Head of caudate nucleus (tissue), 42 donors: ENCODE measurements at regions not wholly inside any gene's neighbourhood (a gene's known extent, or its start where the extent isn't known, plus 50 kb on each side); places are given as distances from the start of the nearest gene placed in this dataset.

Experiments
- DNase-seq, 42 donors: peaks; one replicate each; pipeline versions ENCODE4 v3.0.0 to v3.0.0-alpha.2; 2020 to 2021; ENCODE audit warnings: mixed read lengths in 7 of 42
- intact Hi-C: fragments of 100-400 bp; cut with DNase I; formaldehyde crosslinking; loops from one replicate; pipeline ENCODE4 v1.15.0; 2022

DNA sequence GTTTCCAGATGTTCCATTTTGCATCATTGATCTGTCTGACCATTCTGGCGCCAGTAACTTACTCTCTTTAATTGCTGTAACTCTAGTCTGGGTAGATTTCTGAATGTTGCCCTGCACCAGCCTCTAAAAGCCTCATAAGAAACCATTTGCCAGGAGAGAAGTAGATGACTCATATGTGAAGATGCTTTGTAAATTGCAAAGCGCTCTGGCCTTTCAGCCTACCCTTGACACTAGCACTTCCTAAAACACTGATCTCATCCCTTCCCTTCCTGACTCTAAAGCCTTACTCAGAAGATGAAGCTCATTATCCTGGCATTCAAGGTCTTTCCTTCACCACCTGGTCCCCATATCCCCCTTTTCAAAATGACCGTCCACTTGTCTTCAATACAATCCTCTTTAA lies 193.2 kb upstream of the MEX3C start:
- intact Hi-C loops, result no loop called here
- DNase-seq, result no peak

DNA sequence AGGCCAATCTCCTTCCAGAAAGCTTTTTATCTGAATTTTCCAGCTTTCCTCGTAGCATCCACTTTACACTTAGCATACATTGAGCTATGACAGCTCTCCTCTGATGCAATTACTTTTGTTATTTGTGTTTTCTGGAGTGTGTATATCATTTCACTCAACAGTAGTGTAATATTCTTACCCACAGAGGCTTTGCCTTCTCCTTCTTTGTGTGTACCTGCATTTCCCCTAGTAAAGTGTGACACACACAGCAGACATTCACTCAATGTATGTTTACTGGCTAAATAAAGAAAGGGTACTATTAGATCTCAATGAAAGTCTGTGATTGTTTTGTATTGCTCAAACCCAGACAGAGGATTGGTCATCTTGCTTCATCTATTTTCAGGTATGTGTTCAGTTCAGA lies 193.7 kb upstream of the MEX3C start:
- no peak for DNase-seq
- intact Hi-C loops, result no loop called here

DNA sequence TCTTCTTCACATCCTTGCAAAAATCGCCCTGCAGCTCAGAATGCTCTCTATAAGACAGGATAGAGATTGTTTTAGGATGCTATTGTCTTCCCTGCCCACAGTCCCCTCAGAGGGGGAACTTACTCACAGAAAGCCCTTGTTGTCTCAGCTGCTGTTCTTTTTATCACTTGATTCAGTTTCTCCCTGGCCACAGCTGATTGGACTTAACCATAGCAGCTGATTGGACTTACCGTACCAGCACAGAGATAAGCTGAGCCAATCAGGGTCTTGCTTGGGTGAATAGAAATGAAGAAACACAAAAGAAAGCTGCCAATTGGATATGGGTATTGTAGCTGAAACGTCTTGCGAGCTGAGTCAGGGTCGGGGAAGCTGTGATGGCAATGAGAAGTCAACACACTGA lies 194.2 kb upstream of the MEX3C start:
- DNase-seq, result peak in 34 of 42 donors; percentile 12 to 81 (median 46)
- intact Hi-C loops, result no loop called here

DNA sequence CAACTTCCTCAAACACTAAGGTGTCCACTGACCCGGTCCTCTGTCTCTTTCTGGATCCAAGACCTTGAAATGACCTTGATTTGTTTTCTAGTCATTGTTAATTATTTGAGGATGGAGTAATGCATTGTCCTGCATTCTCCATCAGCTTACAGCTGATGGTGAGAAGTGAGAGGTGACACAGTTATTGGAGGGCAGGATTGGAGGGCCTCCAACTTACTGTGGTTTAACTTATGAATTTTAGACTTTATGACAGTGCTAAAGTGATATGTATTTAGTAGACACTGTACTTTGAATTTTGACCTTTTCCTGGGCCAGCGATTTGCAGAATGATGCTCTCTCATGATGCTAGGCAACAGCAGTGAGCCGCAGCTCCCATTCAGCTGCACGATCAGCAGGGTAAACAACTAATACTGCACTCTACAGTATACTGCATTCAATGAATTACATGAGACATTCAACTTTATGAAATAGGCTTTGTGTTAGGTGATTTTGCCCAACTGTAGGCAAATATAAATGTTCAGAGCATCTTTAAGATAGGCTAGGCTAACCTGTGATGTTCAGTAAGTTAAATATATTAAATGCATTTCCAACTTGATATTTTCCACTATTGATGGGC lies 200.0 kb upstream of the MEX3C start:
- intact Hi-C loops, result no loop called here
- DNase-seq, result peak in 8 of 42 donors; percentile 15 to 60 (median 26)

- DNase-seq, result peak in 2 of 42 donors; percentile 31 to 53
- intact Hi-C loops, result no loop called here
These were observed 200.6 kb upstream of the MEX3C start for GRCh38 chr18:51398104-51398503.

DNA sequence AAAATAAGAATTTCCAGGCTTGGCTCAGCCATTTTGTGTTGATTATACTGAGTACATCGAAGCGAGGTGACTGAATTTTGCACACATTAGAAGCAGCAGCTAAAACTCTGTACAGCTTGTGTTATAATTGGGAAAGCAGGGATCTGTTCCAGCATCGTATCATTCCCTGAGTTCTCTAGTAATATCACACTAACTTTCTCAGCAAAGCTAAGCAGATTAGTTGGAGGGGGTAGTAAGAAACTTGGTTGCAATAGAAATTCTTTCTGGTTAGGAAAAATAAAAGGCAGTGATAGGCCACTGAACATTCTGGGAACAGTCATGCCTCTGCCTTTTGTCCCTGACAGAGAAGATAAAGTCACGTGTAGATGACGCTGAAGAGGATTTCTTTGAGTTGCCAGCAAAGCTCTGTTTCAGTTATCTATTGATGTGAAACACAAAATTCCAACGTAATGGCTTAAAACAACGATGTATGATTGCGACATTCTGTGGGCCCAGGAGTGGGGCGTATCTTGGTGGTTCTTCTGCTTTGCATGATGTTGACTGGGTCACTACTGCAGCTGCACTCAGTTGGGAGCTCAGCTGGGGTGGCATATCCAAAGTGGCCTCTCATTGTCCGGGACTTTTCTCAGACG lies 202.1 kb upstream of the MEX3C start:
- peak in 14 of 42 donors; percentile 14 to 58 (median 34) for DNase-seq
- intact Hi-C loops, result no loop called here

- intact Hi-C loops, result no loop called here
- DNase-seq, result no peak
These were observed 203.2 kb upstream of the MEX3C start for GRCh38 chr18:51400721-51401120.

DNA sequence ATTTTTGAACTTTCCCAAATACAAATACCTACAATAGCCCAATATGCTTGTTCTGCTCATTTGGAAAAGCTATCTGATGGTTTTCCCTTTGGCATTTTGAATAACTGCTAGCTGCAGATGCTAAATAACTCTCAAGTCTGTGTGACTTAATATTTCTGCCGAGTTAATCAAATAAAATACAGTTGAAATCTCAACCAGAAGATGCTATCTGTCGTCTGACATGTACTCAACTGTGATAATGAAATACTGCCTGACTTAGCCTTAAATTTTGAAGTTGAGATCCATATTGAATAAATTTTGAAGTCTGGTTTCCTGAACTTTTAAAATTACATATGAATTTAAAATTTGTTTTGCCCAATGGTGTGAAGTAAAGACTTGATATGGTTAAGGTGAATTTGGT lies 204.4 kb upstream of the MEX3C start:
- intact Hi-C loops, result no loop called here
- no peak for DNase-seq

DNA sequence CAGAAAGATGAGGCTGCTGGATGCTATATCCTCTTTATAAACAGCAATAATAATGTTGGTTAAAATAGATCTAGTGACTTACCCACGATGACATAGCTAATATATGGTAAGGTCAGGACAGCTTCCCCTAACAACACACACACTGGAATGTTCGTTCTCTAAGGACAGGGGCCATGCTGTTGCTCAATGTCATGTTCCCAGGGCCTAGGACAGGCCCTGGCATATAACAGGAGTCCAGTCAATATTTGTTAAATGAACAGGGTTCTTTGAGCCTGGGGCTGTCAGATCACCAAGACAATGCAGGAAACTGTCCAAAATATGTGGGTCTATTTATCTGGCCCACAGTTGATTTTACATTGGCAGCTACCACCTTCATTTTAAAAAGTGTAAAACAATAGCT lies 207.1 kb upstream of the MEX3C start:
- no peak for DNase-seq
- intact Hi-C loops, result no loop called here

DNA sequence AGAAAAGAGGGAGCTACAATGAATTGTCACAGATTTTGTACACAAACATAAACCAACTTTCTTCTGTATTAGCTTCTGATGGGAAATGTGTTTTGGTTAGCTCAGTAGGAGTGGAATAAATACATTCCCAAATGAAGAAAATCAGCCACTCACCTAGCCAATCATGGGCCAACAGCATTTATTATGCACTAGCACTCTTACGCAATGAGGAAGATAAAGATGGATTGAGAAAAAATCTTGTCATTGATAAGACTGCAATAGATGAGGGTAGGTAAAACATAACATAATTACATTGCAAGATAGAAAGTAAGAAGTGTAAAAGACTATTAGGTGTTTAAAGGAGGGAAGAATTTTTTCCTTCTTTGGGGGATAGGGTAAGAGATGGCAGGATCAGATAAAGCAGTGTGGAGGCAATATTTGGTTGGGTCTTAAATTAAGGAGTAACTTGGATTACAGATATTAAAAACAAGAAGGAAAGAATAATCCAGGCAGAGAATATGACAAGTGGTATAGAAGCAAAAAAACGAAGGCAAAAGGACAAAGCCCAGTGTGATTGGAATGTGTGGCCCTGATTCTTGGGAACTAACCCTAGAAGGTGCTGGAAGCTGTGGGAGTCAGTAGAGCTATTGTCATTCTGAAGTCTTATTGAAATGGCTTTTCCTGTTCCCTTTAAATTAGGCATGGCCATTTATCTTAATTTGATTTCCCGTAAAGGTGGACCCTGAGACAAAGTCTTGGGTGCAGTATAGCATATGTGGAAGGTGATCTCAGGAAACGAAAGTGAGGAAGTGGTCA lies 208.4 kb upstream of the MEX3C start:
- intact Hi-C loops, result no loop called here

GRCh38 chr18:51417643-51418483 lies 220.4 kb upstream of the MEX3C start:
- no peak for DNase-seq
- intact Hi-C loops, result no loop called here

More for the DNA sequence above, 208.4 kb upstream of the MEX3C start:
- no peak for DNase-seq

DNA sequence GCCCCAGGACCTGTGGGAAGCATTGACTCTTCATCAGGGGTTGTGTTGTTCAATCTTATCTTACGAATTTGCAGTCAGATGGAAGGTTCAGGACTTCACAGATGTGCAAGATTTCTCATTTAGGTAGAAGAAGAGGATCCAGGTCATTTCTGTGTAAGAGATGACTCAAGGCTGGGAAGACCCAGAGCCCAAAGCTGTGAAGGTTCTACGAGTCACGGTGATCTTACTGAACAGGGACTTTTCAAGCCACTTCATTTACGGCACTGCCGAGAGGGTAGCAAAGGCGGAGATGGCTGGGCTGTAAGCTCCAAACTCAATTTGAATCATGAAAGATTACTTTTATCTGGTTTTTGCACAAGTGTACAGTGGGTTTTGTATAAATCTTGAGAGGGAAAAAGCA lies 228.0 kb upstream of the MEX3C start:
- intact Hi-C loops, result no loop called here
- no peak for DNase-seq

- intact Hi-C loops, result no loop called here
- DNase-seq, result no peak
These were observed 228.4 kb upstream of the MEX3C start for GRCh38 chr18:51425889-51426288.

GRCh38 chr18:51426996-51427395 lies 229.5 kb upstream of the MEX3C start:
- intact Hi-C loops, result no loop called here
- DNase-seq, result no peak

DNA sequence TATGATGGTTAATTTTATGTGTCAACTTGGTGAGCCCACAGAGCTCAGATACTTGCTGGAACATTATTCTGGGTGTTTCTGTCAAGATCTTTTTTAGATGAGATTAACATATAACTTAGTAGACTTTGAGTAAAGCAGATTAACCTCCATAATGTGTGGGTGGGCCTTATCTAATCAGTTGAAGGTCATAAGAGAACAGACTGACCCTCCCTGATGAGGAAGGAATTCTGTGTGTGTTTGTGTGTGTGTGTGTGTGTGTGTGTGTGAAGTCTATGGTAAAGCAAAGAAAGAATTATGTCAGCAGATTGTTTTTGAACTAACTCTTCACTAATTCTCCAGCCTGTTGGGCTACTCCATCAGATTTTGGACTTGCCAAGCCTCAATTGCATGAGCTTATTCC lies 232.2 kb upstream of the MEX3C start:
- no peak for DNase-seq
- intact Hi-C loops, result no loop called here

DNA sequence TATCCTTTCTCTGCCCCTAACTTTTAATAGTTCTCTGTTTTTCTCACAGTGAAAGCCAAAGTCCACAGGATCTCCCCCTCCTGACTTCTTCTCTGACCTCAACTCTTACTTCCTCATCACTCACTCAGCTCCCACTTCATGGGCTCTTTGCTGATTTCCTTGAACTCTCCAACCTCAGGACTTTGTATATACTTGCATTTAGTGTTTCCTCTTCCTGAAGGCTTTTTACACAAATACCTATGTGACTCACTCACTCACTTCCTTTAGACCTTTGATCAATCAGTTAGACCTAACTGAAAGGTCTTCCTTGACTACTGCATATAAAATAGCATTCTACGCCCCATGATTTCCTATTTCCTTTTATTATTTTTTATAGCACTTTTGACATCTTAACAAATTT lies 233.1 kb upstream of the MEX3C start:
- intact Hi-C loops, result no loop called here
- DNase-seq, result no peak

- no peak for DNase-seq
- intact Hi-C loops, result no loop called here
These were observed 235.8 kb upstream of the MEX3C start for GRCh38 chr18:51433296-51433695.

- intact Hi-C loops, result no loop called here
- no peak for DNase-seq
These were observed 236.4 kb upstream of the MEX3C start for GRCh38 chr18:51433881-51434280.
